Glutamatergic neuron (in vitro differentiated cells): ENCODE measurements at regions not wholly inside any gene's neighbourhood (a gene's known extent, or its start where the extent isn't known, plus 50 kb on each side); places are given as distances from the start of the nearest gene placed in this dataset.

ENCODE experiments used
- DNase-seq: peaks from one replicate; pipeline ENCODE4 v3.0.0; 2022
- H3K27ac Mint-ChIP-seq: one replicate; pipeline ENCODE4 v1.8.0; 2020; ENCODE audit warnings: mild to moderate bottlenecking, mixed read lengths, inconsistent platforms; ENCODE audit not compliant: unreplicated experiment
- H3K27me3 Mint-ChIP-seq: one replicate; pipeline ENCODE4 v1.8.0; 2020; ENCODE audit warnings: mild to moderate bottlenecking, moderate library complexity, mixed read lengths, inconsistent platforms; ENCODE audit not compliant: unreplicated experiment
- H3K36me3 Mint-ChIP-seq: one replicate; pipeline ENCODE4 v1.8.0; 2020; ENCODE audit warnings: mild to moderate bottlenecking, mixed read lengths, inconsistent platforms; ENCODE audit not compliant: unreplicated experiment
- H3K4me1 Mint-ChIP-seq: one replicate; pipeline ENCODE4 v1.8.0; 2020; ENCODE audit warnings: mild to moderate bottlenecking, low read depth, mixed read lengths, inconsistent platforms; ENCODE audit not compliant: unreplicated experiment
- H3K4me3 Mint-ChIP-seq: one replicate; pipeline ENCODE4 v1.8.0; 2020; ENCODE audit warnings: mild to moderate bottlenecking, mixed read lengths, inconsistent platforms; ENCODE audit not compliant: unreplicated experiment
- H3K9me3 Mint-ChIP-seq: one replicate; pipeline ENCODE4 v1.8.0; 2020; ENCODE audit warnings: mild to moderate bottlenecking, moderate library complexity, mixed read lengths, inconsistent platforms; ENCODE audit not compliant: unreplicated experiment
- TF ChIP-seq, protein P1 (sequence below): fragments of 200-600 bp; sonication (generic); IDR thresholded peaks from one replicate; pipeline ENCODE4 v1.5.0; 2021; ENCODE audit not compliant: partially characterized antibody, unreplicated experiment

DNA sequence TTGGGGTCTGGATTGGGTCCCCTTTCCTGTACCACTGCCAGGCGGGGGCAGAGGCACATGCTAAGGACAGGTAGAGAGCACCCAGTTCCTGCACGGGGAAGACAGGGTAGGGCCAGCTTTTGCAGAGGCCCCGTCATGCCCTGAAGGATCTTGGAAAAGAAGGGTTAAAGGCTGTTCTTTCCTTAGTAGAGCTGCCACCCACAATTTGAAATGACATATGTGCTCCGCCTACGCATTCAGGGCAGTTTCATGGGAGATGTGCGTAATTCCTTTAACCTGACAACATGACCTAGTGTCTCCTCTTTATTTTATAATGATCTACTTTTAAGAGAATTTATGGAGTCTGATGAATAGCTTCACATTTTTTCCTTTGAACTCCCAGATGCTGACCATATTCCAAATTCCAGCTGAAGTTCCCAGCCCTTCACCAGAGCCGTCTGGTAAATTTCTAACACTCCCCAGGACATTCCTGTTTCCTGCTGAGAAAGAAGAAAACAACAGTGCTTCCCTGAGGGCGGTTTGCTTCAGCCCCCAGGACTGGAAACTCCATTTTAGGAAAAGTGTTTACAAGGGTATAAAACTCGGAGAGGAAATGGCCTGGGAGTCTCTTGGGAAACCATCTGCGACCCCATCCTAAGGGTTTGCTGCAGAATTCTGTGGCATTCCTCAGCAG lies 58.9 kb upstream of the PLEKHG3 start:
- H3K27ac Mint-ChIP-seq, result no peak overlapping the region
- TF ChIP-seq, protein P1, sequence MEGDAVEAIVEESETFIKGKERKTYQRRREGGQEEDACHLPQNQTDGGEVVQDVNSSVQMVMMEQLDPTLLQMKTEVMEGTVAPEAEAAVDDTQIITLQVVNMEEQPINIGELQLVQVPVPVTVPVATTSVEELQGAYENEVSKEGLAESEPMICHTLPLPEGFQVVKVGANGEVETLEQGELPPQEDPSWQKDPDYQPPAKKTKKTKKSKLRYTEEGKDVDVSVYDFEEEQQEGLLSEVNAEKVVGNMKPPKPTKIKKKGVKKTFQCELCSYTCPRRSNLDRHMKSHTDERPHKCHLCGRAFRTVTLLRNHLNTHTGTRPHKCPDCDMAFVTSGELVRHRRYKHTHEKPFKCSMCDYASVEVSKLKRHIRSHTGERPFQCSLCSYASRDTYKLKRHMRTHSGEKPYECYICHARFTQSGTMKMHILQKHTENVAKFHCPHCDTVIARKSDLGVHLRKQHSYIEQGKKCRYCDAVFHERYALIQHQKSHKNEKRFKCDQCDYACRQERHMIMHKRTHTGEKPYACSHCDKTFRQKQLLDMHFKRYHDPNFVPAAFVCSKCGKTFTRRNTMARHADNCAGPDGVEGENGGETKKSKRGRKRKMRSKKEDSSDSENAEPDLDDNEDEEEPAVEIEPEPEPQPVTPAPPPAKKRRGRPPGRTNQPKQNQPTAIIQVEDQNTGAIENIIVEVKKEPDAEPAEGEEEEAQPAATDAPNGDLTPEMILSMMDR, result no peak
- no peaks in the 10 kb centered on the region for H3K36me3 Mint-ChIP-seq
- peaks cover 2% of the 10 kb centered on the region for H3K27me3 Mint-ChIP-seq
- DNase-seq, result no peak
- H3K9me3 Mint-ChIP-seq, result peaks cover 3% of the 10 kb centered on the region
- peaks cover 10% of the 10 kb centered on the region for H3K4me1 Mint-ChIP-seq
- no peak overlapping the region for H3K4me3 Mint-ChIP-seq

- DNase-seq, result no peak
- peak overlapping the region; percentile 26 for H3K4me3 Mint-ChIP-seq
- peaks cover 10% of the 10 kb centered on the region for H3K4me1 Mint-ChIP-seq
- no peak overlapping the region for H3K27ac Mint-ChIP-seq
- H3K36me3 Mint-ChIP-seq, result no peaks in the 10 kb centered on the region
- peaks cover 2% of the 10 kb centered on the region for H3K27me3 Mint-ChIP-seq
- TF ChIP-seq, protein P1, result no peak
- peaks cover 3% of the 10 kb centered on the region for H3K9me3 Mint-ChIP-seq
Observed at GRCh38 chr14:64646103-64646502, 58.1 kb upstream of the PLEKHG3 start.

GRCh38 chr14:64649383-64649998 lies 54.7 kb upstream of the PLEKHG3 start:
- Mint-ChIP-seq H3K27me3 (peaks cover 2% of the 10 kb centered on the region), H3K27ac (no peak overlapping the region), H3K36me3 (no peaks in the 10 kb centered on the region), H3K4me3 (no peak overlapping the region), H3K9me3 (peaks cover 3% of the 10 kb centered on the region), H3K4me1 (peaks cover 10% of the 10 kb centered on the region)
- no peak for DNase-seq
- TF ChIP-seq, protein P1, result no peak

GRCh38 chr14:64653900-64654245 lies 50.4 kb upstream of the PLEKHG3 start:
- Mint-ChIP-seq H3K36me3 (no peaks in the 10 kb centered on the region), H3K27me3 (peaks cover 2% of the 10 kb centered on the region), H3K4me3 (no peak overlapping the region), H3K4me1 (no peaks in the 10 kb centered on the region), H3K27ac (no peak overlapping the region), H3K9me3 (peaks cover 2% of the 10 kb centered on the region)
- no peak for DNase-seq
- TF ChIP-seq, protein P1, result no peak

- Mint-ChIP-seq H3K4me3 (no peak overlapping the region), H3K4me1 (no peaks in the 10 kb centered on the region), H3K9me3 (peaks cover 2% of the 10 kb centered on the region), H3K36me3 (no peaks in the 10 kb centered on the region), H3K27ac (no peak overlapping the region), H3K27me3 (no peaks in the 10 kb centered on the region)
- TF ChIP-seq, protein P1, result no peak
- DNase-seq, result no peak
Observed at GRCh38 chr14:64654246-64654900, 49.9 kb upstream of the PLEKHG3 start.
